HG03521 (cell line): ENCODE measurements at regions not wholly inside any gene's neighbourhood (a gene's known extent, or its start where the extent isn't known, plus 50 kb on each side); places are given as distances from the start of the nearest gene placed in this dataset.
"Not testable (repeated sequence)": the region's sequence is repeated elsewhere in the genome, so short reads cannot be mapped to it uniquely, and the experiment has no call there.

Experiments
- ATAC-seq: cut with Tn5 transposase; IDR thresholded peaks from one replicate; pipeline ENCODE4 v1.9.1; 2021; ENCODE audit warnings: mild to moderate bottlenecking, moderate library complexity; ENCODE audit not compliant: unreplicated experiment

DNA sequence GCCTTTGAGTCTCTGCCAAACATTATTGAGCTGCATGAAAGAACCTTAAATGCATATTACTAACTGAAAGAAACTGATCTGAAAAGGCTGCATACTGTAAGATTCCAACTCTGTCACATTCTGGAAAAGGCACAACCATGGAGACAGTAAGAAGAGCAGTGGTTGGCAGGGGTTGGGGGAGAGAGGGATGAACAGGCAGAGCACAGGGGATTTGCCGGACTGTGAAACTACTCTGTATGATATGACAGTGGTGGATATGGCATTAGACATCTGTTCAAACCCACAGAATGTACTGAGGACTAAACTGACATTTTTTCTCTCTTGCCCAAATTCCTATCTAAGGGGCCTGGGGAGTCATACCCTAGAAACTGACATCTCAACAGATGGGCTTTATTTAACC, 138.4 kb downstream of the KCNJ12 start:
- not testable (repeated sequence) for ATAC-seq

DNA sequence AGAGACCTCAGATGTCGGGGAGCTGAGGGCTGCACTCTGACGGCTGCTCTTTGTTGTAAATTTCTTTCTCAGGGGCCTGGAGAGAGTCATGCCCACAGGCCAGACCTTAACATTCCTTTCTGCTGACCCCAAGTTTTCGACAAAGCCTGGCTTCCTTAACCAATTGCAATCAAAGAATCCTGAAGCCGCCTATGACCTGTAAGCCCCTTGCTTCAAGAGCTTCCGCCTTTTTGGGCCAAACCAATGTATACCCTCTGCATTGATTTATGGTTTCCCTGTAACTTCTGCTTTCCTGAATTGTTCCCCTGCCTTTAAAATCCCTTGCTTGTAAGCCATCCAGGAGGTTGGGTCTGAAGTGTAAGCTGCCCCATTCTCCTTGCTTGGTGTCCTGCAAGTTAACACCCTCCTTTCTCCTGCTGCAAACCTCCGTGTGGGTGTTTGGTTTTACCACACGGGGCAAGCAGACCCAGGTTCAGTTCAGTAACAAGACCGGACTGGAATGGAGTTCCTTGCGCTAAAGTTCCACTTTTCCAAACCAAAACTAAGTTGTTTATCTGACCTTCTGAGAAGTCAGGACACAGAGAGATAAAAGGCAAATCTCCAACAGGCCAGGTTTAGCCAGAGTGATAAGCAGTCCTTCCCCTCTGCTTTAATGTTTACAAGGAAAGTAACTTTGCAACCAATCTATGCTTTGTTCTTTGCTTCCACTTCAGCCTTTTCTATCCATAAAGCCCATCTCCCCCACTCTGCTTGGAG, 141.6 kb downstream of the KCNJ12 start:
- no peak for ATAC-seq

DNA sequence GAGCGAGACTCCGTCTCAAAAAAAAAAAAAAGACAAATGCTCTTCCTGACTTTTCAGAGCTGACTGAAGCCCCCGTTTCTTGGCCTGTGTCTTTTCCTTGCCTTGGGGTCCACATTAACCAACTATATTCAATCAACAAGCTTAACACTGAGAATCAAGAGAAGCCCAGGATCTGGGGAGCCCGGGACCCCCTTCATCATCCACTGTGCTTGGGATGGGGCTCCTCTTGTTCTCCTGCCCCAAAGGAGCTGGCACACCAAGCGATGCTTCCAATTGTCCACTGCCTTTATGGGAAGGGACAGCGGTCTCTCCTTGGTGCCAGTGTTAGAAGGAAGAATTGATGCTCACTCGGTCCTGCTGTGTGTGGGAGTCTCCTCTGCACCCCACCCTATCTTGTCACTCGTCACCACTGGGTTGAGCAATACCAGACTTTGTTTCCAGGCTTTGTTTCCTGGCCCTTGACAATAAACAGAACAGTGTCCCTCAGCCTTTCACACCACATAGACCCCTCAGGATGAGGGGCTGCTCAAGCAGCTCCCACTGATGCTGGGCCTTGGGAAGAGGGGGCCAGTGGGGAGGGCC, 146.7 kb downstream of the KCNJ12 start:
- no peak for ATAC-seq

DNA sequence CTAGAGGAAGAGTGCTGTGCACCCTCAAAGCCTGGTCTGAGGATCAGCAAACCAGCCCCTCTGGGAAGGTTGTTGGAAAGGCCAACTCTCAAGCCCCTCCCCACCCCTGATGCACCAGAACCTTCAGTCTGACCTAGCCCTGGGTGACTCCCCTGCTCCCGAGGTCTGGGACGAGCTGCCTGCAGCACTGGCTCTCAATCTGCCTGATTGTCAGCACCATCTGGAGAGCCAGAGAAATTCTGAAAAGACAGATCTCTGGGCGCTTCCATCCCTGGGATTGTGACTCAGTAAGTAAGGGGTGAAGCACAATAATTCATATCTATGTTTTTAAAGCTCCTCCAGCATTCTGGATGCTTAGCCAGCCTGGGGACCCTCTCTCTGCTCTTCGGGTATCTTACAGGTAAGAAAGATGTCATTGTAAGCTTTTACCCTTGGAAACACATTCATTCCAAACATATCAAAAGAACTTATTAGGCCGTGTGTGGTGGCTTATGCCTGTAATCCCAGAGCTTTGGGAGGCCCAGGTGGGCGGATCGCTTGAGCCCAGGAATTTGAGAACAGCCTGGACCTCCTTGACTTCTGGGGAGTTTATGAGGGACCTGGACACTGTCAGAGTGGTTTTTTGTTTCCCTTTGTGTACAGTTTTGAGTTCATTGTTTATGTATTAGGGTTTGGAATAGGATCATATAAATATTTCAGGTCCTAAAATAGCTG, 147.5 kb downstream of the KCNJ12 start:
- no peak for ATAC-seq

DNA sequence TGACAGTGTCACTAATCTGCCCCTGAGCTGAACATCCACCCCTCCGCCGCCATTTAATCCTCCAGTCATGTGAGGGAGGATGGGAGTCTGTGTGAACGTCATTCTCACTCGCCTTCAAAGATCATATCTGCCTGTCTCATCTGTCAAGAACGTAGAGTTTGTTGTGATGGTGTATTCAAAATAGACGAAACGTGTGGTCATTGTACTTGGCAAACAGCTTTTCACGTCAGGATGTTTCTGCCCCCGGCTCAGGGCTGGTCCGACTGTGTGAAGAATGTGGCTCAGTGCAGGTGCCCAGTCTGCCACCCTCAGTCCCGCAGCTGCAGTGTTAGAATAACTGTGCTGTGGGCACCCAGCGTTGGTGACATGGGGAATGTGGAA, 148.0 kb downstream of the KCNJ12 start:
- ATAC-seq = no peak

DNA sequence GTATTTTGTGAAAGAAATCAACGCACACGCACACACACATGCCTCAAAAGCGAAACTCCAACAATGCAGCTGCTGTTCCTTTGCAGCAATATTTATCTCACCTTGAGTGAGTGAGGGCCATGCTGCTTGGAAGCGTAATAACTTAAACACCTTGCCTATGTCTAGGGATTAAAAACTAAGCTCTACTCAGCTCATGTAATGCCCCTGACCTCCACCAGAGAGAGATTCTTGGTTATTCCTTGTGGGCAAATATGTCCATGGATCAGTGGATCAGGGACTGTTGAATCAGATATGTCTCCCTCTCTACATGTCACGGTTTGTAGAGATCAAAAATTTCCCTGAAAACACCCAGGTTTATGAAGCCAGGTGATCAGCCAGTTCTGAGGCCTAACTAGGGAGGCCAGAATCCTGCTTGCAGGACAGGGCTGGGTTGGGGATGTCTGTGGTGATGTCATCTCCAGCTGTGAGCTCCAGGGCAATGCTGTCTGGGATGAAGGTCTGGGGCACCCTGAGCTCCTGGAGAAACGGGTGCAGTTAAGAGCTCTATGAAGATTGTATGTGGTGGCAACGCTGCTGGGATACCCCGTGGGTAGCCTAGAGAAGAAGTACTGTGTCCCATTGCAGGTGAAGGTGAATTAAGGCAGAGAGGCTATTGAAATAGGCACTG, 149.4 kb downstream of the KCNJ12 start:
- ATAC-seq = no peak

DNA sequence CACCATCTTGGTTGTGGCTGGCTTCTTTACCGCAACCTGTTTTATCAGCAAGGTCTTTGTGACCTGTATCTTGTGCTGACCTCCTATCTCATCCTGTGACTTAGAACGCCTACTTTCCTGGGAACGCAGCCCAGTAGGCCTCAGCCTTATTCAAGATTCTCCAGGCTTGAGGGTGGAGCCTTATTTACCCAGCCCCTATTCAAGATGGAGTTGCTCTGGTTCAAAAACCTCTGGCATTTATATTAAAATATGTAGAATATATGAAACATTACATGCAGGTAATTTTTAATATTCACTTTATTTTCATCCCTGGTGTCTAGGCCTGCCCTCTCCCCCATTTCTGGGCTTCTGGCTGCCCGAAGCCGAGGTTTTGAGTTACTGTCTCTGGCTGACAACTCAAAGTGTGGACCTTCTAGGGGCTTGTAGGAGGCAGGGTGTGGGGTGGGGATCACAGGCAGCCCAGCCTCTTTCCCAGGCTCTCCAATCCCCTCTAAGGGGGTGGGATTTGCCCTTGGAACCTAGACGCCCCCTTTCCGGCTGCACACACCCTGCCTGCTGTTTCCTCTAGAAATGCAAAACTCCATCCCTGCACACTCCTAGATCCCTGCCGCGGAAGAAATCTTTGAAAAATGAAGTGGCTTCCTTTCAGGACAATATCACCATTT, 152.0 kb downstream of the KCNJ12 start:
- no peak for ATAC-seq

DNA sequence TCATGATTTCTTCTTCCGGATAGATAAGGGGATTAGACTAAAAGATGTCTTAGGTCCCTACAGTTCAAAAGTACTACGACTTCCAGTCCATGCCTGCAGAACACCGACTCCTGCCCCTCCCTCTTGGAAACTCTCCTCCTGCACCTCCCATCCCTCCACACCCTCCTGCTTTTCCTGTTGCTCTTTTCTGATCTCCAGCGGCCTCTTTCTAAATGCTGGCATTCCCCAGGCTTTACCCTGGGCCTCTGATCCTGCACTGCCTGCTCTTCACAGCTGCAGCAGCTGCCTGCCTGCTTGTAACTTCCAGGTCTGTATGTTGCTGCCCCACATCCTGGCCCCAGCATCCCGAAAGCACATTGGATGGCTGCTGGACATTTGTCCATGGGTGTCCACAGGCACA, 154.2 kb downstream of the KCNJ12 start:
- no peak for ATAC-seq

DNA sequence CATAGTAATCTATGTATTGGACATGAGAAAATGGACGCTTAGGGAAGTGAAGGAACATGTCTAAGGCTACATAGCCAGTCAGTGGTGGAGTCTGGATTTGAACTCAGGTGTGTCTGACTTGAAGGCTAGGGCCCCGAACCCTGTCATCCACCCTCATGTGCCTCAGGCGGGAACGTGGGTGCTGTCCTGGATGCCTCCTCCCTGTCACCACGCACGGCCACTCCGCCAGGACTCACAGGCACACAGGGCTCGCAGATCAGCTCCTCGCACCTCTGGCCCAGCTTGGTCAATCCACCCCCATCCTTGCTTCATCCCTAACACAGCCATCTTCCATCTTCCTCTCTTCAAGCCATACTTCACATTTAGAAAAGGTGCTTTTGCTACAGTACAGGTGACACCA, 154.7 kb downstream of the KCNJ12 start:
- ATAC-seq = no peak

DNA sequence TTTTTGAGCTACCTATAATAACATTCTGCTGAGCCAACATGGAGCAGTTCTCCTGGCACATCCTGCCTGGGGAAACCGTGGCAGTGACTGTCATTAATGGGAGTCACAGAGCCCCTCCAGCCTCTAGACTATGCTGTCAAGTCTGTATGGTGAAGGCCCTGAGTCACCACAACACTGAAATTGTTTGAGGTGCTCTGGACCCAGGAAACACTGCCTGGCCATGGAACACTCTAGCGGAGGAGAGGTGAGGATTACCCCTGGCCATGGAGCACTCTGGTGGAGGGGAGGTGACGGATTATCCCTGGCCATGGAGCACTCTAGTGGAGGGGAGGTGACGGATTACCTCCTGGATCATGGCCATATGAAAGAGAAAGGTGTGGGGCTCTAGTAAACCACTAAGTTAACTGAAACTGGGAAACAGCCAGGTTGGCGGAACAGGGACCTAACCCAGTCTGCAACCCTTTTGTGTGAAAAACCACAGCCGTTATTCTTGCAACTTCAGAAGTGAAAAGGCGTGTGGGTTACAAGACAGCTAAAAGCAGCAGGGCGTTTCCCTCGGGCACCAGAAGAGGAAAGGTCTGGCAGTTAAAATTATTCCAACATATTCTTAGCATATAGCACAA, 156.7 kb downstream of the KCNJ12 start:
- ATAC-seq = no peak

DNA sequence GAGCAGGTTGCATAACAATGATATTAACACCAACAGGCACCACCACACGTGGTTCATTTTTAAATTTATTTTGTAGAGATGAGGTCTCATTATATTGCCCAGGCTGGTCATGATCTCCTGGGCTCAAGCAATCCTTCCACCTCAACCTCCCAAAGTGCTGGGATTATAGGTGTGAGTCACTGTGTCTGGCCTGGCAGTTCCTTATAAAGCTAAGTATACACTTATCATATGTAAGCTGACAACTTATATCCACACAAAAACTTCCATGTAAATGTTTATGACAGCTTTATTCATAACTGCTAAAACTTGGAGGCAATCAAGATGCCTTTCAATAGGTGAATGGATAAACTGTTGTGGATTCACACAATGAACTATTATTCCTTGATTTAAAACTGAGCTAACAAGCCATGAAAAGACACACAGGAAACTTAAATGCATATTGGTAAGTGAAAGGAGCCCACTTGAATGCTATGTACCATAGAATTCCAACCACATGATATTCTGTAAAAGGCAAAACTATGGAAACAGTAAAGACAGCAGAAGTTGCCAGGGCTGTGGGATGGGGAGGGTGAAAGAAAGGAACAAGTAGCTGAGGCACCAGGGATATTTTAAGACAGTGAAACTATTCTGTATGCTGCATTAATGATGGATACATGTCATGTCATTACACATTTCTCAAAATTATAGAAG, 156.5 kb upstream of the KCNJ18 start:
- ATAC-seq = no peak

DNA sequence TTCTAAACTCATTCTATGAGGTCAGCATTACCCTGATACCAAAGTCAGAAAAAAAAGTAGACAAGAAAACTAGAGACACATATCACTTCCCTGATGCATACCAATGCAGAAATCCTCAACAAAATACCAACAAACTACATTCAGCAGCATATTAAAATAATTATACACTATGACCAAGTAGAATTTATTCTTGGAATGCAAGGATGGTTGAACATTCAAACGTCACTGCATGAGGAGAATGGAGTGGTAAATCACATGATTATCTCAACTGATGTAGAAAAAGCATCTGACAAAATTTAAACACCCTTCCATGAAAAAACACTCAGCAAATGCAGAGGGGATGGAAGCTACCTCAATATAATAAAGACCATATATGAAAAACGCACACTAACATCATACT, 155.0 kb upstream of the KCNJ18 start:
- ATAC-seq = no peak

DNA sequence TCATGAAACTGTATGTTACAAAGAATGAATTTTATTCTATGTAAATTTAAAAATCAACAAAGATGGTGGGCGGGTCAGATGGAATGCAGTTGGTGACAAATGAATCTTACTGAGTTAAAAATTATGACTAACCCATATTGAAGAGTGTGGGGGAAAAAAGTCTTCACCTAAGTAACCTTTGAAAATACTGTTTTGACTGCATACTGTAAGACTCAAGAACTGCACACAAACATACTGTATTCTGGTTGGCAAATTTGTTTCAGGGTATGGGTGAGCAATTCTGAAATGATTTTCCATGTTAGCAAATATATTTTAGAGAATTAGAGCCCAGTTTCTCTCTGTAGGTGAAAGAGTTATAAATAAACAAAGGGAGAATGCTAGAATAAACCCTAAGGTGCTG, 153.7 kb upstream of the KCNJ18 start:
- no peak for ATAC-seq

DNA sequence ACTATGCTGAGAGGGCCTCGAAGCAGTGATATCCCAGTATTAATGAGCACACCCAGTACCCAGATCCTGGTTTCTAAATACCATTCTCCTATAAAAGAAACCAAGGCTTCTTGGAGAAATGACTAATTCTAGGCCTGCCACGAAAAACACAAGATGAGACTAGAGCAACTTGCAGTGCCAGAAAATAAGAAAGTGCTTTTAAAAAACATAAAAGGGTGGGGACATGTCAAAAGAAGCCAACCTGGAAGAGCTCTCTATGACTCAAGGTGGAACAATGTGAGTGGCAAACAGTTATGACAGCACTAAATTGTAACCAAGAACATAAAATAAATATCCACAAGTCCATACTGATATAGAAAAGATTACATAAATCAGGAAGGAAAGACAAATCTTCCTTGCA, 153.2 kb upstream of the KCNJ18 start:
- no peak for ATAC-seq

DNA sequence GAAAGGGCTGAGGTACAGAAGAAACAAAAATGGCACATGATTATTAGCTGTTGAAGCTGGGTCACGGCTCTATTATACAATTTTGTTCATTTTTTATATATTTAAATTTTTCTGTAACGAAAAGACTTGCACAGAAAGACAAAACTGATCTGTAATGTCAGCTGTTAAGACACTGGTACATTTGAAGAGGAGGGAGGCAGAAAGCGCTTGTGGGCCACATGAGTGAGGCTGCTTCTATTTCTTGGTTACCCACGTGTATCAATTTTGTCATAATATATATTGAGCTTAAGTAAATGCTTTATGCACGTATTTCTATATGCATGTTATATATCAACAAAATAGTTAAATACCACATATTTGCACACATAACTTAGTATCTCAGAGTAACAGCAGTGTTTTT, 151.8 kb upstream of the KCNJ18 start:
- no peak for ATAC-seq

DNA sequence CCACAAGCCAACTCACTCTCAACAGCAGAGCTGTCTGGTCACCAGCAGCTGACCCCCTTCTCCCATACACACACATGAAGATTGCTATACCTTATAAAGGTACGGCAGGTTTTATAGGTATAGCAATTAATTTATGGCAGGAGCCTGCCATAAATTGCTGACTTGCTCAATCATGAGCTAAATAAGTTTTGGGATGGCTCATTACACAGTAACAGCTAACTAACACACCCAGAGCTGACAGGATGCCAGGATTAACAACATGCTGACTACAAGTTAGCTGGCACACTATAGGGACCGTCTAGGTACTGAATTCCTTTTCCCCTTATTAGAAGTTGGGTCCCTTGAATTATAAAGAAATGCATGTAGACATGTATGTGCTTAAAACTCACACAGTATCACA, 150.3 kb upstream of the KCNJ18 start:
- ATAC-seq = no peak

DNA sequence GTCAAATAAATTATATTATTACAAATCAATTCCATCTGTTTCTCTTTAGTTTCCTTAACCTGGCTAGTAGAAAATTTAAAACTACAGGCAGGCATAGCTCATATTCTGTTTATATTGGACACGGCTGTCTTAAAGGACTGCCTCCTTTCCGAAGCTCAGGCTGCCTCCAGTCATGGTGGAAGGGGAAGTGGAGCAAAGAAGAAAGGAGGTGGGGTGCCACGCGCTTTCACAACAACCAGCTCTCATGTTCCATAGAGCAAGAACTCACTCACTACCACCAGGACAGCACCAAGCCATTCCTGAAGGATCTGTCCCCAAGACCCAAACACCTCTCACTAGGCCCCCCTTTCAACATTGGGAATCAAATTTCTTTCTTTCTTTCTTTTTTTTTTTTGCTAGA, 149.3 kb upstream of the KCNJ18 start:
- ATAC-seq = no peak

DNA sequence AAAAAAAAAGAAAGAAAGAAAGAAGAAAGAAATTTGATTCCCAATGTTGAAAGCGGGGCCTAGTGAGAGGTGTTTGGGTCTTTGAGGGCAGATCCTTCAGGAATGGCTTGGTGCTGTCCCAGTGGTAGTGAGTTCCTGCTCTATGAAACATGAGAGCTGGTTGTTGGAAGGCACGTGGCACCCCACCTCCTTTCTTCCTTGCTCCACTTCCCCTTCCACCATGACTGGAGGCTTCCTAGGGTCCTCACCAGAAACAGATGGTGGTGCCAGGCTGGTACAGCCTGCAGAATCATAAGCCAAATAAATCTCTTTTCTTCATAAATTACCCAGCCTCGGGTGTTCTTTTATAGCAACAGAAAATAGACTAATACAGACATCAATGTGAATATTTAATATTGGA, 147.3 kb upstream of the KCNJ18 start:
- no peak for ATAC-seq

DNA sequence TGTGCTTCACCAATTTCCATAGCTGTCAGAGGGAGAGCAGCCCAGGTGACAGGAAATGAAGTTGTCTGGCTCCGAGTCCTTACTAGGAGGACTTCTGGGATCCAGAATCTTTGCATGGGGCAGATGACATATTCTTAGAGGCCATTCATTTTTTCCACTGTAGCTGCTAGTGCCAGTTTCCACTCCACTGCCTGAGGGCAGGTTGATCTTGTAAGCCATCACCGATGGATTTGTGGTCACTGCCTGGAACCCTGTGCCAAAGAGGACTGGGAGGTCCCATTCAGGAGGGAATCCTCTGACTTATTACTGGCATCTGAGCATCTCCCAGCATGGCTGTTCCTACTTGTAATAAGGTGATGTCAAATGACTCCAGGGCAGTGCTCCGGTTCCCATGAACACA, 144.1 kb upstream of the KCNJ18 start:
- no peak for ATAC-seq

DNA sequence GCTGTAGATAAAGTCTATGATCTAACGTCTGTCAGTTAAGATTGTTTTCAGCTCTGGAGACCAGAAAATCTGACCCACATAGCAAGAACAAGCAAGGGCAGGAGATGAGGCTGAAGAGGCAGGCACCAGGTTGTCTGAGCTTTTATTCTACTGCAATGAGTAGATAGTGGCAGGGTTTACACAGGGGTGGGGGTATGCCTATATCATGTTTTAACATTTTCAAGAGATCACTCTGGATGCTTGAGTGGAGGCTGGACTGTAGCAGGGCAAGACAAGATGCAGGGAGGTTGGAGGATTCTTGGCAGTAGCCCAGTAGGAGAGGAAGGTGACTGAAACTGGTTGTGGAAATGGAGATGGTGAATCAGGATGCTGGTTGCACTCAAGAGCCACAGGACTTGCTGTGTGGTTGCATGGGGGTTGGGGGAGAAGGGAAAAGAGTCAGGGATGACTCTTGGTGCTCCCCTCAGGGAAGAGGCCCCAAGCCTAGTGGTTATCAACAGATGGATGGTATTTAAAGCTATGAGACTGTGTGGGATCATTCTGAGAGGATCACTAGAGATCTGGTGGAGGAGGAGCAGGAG, 143.1 kb upstream of the KCNJ18 start:
- no peak for ATAC-seq
